NCI-H187 (cell line): ENCODE measurements at regions not wholly inside any gene's neighbourhood (a gene's known extent, or its start where the extent isn't known, plus 50 kb on each side); places are given as distances from the start of the nearest gene placed in this dataset.

Source experiments
- DNase-seq, 2 experiments: peaks; one replicate each; lab custom pipeline; 2025; lab: John Stamatoyannopoulos, UW

DNA sequence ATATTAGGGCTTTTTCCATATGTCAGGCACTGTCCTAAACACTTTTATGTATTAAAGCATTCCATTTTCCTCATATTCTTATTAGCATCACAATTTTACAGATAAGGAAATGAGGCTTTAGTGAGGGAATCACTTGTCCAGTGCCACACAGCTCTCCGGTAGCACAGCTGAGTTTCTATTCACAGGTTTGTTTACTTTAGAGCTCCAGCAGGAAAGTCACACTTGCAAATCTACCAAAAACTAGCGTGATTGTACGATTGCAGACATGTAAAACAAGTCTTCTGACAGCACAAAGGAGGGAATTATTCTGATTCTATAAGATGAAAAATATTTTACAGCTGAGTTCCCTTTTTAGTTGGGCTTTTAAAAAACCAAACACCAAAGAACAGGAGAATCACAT lies 472.1 kb downstream of the TMA16 start:
- no peak for DNase-seq

GRCh38 chr4:163967263-163967662 lies 472.8 kb downstream of the TMA16 start:
- DNase-seq = no peak

- DNase-seq = no peak
Measured at GRCh38 chr4:163967710-163968109, 473.2 kb downstream of the TMA16 start.

GRCh38 chr4:163969291-163969690 lies 474.8 kb downstream of the TMA16 start:
- DNase-seq = no peak

DNA sequence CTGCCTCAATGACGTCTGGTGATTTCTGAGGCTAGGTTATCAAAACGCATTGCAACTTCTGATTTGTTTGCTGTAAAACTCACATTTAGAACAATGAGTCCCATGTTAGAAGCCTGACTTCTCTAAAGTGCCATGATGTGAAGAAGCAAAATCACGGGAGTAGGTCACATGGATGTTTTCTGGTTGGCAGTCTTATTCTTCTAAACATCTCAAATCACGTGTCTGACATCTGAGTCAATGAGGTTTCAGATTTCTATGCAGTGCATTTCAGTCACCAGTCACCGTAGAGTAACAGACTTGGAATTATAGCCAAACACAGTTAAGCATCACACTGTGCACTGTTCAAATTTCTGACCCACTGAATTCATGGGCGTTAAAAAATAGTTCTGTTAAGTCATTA lies 482.1 kb downstream of the TMA16 start:
- DNase-seq = no peak

DNA sequence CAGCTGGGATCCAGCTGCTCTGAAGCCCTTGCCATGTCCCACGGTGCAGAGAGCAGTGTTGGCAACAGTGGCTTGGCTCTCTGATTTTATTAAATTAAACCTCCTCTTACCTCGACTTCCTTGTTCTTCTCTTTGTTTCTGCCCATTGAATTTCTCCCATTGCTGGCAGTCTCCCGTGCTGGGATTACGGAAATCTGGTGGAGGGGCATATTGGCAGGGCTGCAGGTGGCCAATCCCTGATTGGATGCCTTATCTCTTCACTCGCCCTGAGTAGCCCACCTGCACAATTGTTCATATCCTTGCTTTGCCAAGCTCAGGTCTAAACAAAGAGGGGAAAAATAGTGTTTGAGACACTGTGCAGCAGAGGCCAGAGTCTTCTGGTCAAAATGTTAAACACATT lies 493.9 kb downstream of the TMA16 start:
- no peak for DNase-seq

GRCh38 chr4:163988865-163989264 lies 494.4 kb downstream of the TMA16 start:
- peak in 1 of 2 experiments; percentile 0 for DNase-seq

- no peak for DNase-seq
Measured at GRCh38 chr4:163991298-163991865, 496.9 kb downstream of the TMA16 start.

DNA sequence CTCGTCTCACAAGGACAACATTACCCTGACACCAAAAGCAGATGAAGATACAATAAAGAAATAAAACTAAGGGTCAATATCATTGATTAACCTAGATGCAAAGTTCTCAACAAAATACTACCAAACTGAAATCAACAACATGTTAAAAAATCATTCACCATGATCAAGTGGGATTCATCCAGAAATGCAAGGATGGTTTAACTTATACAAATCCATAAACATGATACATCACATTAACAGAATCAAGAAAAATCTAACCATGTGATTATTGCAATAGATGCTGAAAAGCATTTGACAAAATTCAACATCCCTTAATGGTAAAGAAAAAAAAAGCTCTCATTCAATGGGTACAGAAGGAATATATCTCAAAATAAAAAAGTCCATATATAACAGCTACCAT lies 514.9 kb downstream of the TMA16 start:
- no peak for DNase-seq

DNA sequence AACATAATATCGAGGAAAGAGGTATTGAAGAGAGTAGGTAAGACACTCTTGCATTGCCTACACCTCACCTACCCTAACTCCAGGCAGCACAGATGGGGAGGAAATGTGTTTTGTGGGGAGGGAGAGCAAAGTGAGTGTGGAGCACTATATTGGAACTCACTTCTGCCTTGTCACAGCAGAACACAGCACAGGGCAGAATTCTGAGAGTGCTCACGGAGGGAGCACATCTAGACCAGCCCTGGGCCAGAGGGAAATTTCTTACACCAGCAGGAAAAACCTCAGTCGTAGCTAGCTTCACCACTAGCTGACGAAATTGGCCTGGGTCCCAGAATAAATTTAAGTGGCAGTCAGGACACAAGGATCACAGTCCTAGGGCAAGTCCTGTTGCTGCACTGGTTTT lies 517.3 kb downstream of the TMA16 start:
- DNase-seq = no peak

GRCh38 chr4:164012396-164013027 lies 518.0 kb downstream of the TMA16 start:
- DNase-seq = no peak

DNA sequence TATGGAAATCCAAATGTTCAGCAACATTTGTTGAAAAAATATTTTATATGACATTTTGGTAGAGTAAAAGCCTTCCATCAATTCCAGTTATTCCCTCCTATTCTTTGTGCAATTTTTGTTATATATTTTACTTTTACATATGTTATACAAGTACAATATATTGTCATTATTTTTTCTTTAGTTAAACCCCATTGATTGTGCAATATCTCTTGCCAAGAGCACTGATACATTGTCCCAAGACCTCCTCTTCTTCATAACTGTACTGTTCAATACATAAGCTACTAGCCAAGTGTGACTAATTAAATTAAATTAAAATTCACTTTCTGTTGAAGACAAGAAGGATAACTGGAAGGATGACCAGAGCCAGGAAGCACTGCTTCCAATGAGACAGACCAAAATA lies 527.5 kb downstream of the TMA16 start:
- DNase-seq = no peak

GRCh38 chr4:164023214-164023613 lies 528.7 kb downstream of the TMA16 start:
- no peak for DNase-seq

- DNase-seq = no peak
Measured at GRCh38 chr4:164027805-164028204, 533.3 kb downstream of the TMA16 start.

DNA sequence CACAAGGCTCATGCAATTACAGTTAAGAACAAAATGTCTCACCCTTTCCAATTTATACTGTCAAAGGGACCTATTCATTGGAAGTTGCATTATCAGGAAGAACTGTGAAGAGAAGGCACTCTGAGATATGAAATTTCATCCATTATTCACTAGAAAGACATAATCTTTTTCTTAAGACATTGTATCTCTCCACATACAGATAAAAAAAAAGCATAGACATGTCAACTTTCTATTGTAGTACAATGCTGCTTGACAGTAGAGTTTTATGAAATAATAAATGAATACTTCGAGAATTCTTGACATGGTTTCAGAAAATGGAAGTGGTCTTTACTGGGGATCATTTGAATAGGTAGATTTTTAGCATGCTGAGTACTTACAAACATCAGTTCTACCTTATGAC lies 545.0 kb downstream of the TMA16 start:
- no peak for DNase-seq

DNA sequence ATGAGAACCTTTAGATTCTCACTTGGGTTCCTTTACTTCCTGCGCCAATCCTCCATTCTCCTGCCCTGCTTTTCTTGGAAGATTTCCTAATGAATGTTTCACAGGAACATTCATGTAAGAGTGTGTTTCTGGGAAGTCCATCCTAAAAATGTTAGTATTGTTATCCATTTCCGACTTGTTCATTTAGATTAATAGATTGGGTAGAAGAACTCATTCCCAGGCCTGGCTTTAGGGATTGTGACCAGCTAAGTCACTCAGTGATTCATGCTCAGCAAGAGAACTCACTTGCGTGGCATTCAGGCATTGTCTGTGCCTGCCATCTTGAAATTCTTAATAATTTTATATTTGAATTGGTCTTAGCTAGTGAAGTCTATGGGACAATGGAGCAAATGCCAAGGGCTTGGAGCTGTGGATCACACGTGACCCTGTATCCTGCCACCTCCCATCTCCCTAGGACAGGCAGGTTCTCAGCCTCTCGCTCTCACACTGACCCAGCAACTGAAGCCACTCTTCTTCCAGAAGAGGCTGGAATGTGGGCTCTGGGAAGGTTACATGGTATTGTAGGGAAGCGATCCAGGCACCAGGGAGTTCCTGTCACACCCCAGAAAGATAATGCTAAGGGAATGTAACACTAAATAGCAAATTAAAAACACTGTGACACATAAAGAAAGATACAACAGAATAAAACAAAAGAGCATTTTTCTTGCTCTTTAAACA lies 562.1 kb downstream of the TMA16 start:
- DNase-seq = no peak

DNA sequence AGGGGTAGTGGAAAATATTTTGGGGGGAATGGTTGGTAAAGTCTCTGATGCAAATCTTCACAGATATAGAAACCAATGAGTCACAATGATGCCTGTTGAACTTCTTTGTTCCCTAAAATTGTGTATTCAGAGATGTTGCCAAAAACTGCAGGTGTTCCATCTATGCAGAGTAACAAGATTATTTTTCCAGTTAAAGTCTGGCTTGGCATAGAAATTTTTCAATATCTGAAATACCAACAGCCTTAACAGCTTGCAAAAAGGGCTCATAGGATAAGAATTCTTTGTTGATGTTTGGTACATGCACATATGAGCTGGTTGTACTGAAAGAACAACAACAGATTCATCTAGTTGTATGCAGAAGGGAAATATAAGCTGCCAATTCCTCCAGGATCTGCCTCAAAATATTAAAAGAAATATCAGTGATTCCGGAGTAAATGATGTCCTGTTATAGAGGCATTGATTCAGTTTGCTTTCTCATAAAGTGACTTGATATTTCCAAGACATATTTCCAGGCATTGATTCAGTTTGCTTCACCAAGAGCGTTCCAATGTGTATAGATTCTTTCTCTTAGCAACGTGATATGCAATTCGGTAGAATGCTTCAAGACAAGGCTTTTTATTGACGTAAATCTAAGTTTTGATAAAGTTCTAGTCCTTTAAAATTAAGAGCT lies 564.4 kb downstream of the TMA16 start:
- no peak for DNase-seq

GRCh38 chr4:164060456-164060855 lies 566.0 kb downstream of the TMA16 start:
- DNase-seq = no peak

GRCh38 chr4:164068392-164068791 lies 573.9 kb downstream of the TMA16 start:
- DNase-seq = no peak

DNA sequence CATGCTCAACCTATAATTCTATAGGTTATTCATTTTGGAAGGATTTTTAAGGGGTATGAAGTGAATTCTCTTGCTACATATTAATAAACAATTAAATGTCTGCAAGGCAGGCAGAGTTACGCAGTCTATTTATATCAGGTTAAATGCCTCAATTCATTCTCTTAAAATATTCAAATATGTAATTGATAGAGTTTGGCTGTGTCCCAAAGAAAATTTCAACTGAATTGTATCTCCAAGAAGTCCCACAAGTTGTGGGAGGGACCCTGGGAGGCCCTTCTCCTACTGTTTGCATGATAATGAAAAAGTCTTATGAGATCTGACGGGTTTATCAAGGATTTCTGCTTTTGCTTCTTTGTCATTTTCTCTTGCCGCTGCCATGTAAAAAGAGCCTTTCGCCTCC lies 576.1 kb downstream of the TMA16 start:
- no peak for DNase-seq

DNA sequence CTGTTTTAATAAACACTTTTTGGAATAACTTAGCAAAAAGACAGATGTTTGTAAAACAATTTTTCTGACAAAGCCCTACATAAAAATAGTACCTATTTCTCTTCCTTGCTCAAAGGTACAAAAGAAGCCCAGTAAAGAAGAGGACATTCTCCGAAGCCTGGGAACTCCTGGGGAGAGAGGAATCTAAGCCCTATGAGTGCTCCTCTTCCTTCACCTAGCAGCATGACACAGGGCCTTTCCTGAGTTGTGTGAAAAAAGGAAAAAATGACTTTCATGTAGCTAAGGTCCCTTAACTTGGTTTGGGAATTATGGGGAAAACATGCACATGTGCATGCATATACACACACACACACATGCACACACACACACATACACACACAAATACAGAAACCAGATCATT lies 586.9 kb downstream of the TMA16 start:
- DNase-seq = no peak

- DNase-seq = no peak
Measured at GRCh38 chr4:164081801-164082200, 587.3 kb downstream of the TMA16 start.

- no peak for DNase-seq
Measured at GRCh38 chr4:164087733-164088132, 593.2 kb downstream of the TMA16 start.
